ENCODE measurements at regions not wholly inside any gene's neighbourhood (a gene's known extent, or its start where the extent isn't known, plus 50 kb on each side); places are given as distances from the start of the nearest gene placed in this dataset.

GRCh38 chr2:144213797-144214196, 306.1 kb downstream of the ZEB2 start:
- Histone ChIP-seq H3K79me1 (ENCODE audit: insufficient read depth, low read depth, low read length, poor library complexity, severe bottlenecking) (no peaks in the 10 kb centered on the region), H3K4me1 (ENCODE audit: insufficient read depth, low read length) (no peaks in the 10 kb centered on the region), H3K4ac (ENCODE audit: low read depth, low read length) (no peak overlapping the region), H2BK15ac (ENCODE audit: low read depth, low read length) (no peak overlapping the region), H2BK12ac (ENCODE audit: insufficient read length, low read depth, low read length) (no peak overlapping the region), H3K9ac (ENCODE audit: extremely low read depth, insufficient read length, low read length) (no peak overlapping the region), H3K23me2 (ENCODE audit: insufficient read length, low read depth, low read length, poor library complexity, severe bottlenecking) (no peaks in the 10 kb centered on the region), H4K20me1 (ENCODE audit: control insufficient read depth, insufficient read depth, insufficient read length) (no peaks in the 10 kb centered on the region), H4K8ac (replicated peaks; ENCODE audit: insufficient read length, low read depth, low read length) (no peak overlapping the region), H4K5ac (ENCODE audit: insufficient read length, low read depth, low read length) (no peak overlapping the region), H2BK20ac (ENCODE audit: low read depth, low read length, poor library complexity, severe bottlenecking) (no peak overlapping the region), H2AFZ (ENCODE audit: low read length) (no peak overlapping the region), H3K56ac (ENCODE audit: insufficient read length, low read depth, low read length) (no peak overlapping the region), H3K9me3 (ENCODE audit: control insufficient read depth, low read depth, low read length) (no peaks in the 10 kb centered on the region), H3K18ac (ENCODE audit: insufficient read length, low read depth, low read length) (no peak overlapping the region), H2AK5ac (ENCODE audit: insufficient read length, low read length) (no peak overlapping the region), H2BK120ac (ENCODE audit: low read depth, low read length, poor library complexity, severe bottlenecking) (no peak overlapping the region), H3K79me2 (ENCODE audit: insufficient read depth, low read length) (no peaks in the 10 kb centered on the region), H3T11ph (ENCODE audit: low read length) (no peak overlapping the region), H2BK5ac (ENCODE audit: insufficient read length, low read length) (no peak overlapping the region), H4K91ac (ENCODE audit: insufficient read length, low read depth, low read length) (no peak overlapping the region), H3K4me2 (ENCODE audit: insufficient read depth, insufficient read length, low read length) (no peak overlapping the region), H3K14ac (ENCODE audit: insufficient read depth, low read length) (no peak overlapping the region), H3K27ac (ENCODE audit: insufficient read length, low read depth, low read length) (no peak overlapping the region), H3K23ac (ENCODE audit: insufficient read length, low read depth, low read length) (no peak overlapping the region), H3K27me3 (ENCODE audit: insufficient read depth, low read length) (no peaks in the 10 kb centered on the region)
- WGBS (ENCODE audit: extremely low coverage, insufficient read length, low lambda C conversion rate), result no CpG with 5 or more reads among the region's 2 CpGs
- H3K27ac Mint-ChIP-seq, result no peak overlapping the region
- TF ChIP-seq, protein P1, sequence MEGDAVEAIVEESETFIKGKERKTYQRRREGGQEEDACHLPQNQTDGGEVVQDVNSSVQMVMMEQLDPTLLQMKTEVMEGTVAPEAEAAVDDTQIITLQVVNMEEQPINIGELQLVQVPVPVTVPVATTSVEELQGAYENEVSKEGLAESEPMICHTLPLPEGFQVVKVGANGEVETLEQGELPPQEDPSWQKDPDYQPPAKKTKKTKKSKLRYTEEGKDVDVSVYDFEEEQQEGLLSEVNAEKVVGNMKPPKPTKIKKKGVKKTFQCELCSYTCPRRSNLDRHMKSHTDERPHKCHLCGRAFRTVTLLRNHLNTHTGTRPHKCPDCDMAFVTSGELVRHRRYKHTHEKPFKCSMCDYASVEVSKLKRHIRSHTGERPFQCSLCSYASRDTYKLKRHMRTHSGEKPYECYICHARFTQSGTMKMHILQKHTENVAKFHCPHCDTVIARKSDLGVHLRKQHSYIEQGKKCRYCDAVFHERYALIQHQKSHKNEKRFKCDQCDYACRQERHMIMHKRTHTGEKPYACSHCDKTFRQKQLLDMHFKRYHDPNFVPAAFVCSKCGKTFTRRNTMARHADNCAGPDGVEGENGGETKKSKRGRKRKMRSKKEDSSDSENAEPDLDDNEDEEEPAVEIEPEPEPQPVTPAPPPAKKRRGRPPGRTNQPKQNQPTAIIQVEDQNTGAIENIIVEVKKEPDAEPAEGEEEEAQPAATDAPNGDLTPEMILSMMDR (conservative IDR thresholded peaks at IDR 0.05), result no peak
- no peaks in the 10 kb centered on the region for H3K9me3 Mint-ChIP-seq
- no peak overlapping the region for H3K4me3 Mint-ChIP-seq
- DNase-seq, result no peak
- no peaks in the 10 kb centered on the region for H3K27me3 Mint-ChIP-seq (ENCODE audit: low read depth)
- H3K4me1 Mint-ChIP-seq, result peaks cover 3 to 8% of the 10 kb centered on the region in 2 experiments; a peak in 3 of 4 replicates
- H3K36me3 Mint-ChIP-seq (ENCODE audit: insufficient read depth in 1 of 3, low read depth in 3 of 3), result no peaks in the 10 kb centered on the region

Measured in H9 (cell line).